B cell (primary cell): ENCODE measurements at regions not wholly inside any gene's neighbourhood (a gene's known extent, or its start where the extent isn't known, plus 50 kb on each side); places are given as distances from the start of the nearest gene placed in this dataset.

Experiments used
- ATAC-seq: fragments of 200-7000 bp; cut with Tn5 transposase; one replicate; pipeline ENCODE4 v1.10.0; 2021; ENCODE audit warnings: low read depth, mild to moderate bottlenecking, moderate number of reproducible peaks, moderate library complexity
- CTCF ChIA-PET: fragments of 350-600 bp; sonication (Branson Sonifier 250); formaldehyde crosslinking; loops from one replicate; lab custom pipeline; 2021; ENCODE audit warnings: antibody characterized with exemption, inconsistent platforms; lab: Charles Lee
- POLR2A ChIA-PET: fragments of 350-600 bp; sonication (Branson Sonifier 250); formaldehyde crosslinking; loops from one replicate; lab custom pipeline; 2021; ENCODE audit warnings: antibody characterized with exemption; lab: Charles Lee
- DNase-seq: peaks from one replicate; pipeline ENCODE4 v3.0.0; 2013
- H2AFZ ChIP-seq: 2 replicates; pipeline ENCODE4 v1.6.1; 2012; ENCODE audit warnings: mild to moderate bottlenecking, low read depth, low read length; ENCODE audit not compliant: insufficient read depth, poor library complexity, severe bottlenecking
- H3K27ac ChIP-seq, 2 donors: 1 replicate in 1 of 2; 2 replicates in 1 of 2; pipeline ENCODE4 v1.5.1; 2012 to 2013; ENCODE audit warnings: low read length in 2 of 2, mild to moderate bottlenecking in 2 of 2, moderate library complexity in 1 of 2
- H3K27me3 ChIP-seq, 4 experiments: fragments of 200-600 bp in 1 of 4; sonication (generic) in 1 of 4; replicated peaks in 1 of 4; 1 replicate in 2 of 4; 2 replicates in 2 of 4; pipeline versions ENCODE4 v1.6.1 to v1.7.0; 2013 to 2016; ENCODE audit warnings: low read length in 3 of 4, mild to moderate bottlenecking in 2 of 4, mixed read lengths in 1 of 4, moderate library complexity in 1 of 4; ENCODE audit not compliant: insufficient read depth in 4 of 4, control insufficient read depth in 3 of 4; ENCODE audit errors: control extremely low read depth in 1 of 4
- H3K36me3 ChIP-seq, 2 experiments: replicated peaks in 1 of 2; 1 replicate in 1 of 2; 2 replicates in 1 of 2; pipeline versions ENCODE4 v1.6.1 to v1.7.1; 2013; ENCODE audit warnings: low read length in 1 of 2; ENCODE audit not compliant: insufficient read depth in 2 of 2, control insufficient read depth in 1 of 2; ENCODE audit errors: control extremely low read depth in 1 of 2, extremely low read depth in 1 of 2
- H3K4me1 ChIP-seq, 2 donors: fragments of 200-600 bp in 1 of 2; sonication (generic) in 1 of 2; 1 replicate in 1 of 2; 2 replicates in 1 of 2; pipeline versions ENCODE4 v1.5.1 to v1.6.1; 2013 to 2017; ENCODE audit warnings: low read length in 2 of 2; ENCODE audit not compliant: control insufficient read depth in 2 of 2, insufficient read depth in 2 of 2
- H3K4me2 ChIP-seq: replicated peaks from 2 replicates; pipeline ENCODE3; 2012; ENCODE audit warnings: mild to moderate bottlenecking, low read depth, low read length; ENCODE audit not compliant: poor library complexity, severe bottlenecking
- H3K4me3 ChIP-seq, 5 experiments: fragments of 200-600 bp in 1 of 5; sonication (generic) in 1 of 5; 1 replicate in 3 of 5; 2 replicates in 2 of 5; pipeline versions ENCODE4 v1.5.1 to v1.7.0; 2011 to 2016; ENCODE audit warnings: low read length in 4 of 5, mild to moderate bottlenecking in 4 of 5, low read depth in 2 of 5, control low read depth in 1 of 5, moderate library complexity in 1 of 5; ENCODE audit not compliant: insufficient read depth in 1 of 5; ENCODE audit errors: control extremely low read depth in 1 of 5, extremely low read depth in 1 of 5
- H3K79me2 ChIP-seq: fragments of 200-600 bp; sonication (generic); one replicate; pipeline ENCODE4 v1.6.0; 2016; ENCODE audit warnings: low read length; ENCODE audit not compliant: control insufficient read depth, insufficient read depth
- H3K9ac ChIP-seq: fragments of 200-600 bp; sonication (generic); 2 replicates; pipeline ENCODE4 v1.6.1; 2017; ENCODE audit warnings: mild to moderate bottlenecking, low read length, moderate library complexity
- H3K9me3 ChIP-seq, 3 donors: one replicate each; pipeline versions ENCODE4 v1.6.1 to v1.7.1; 2013; ENCODE audit warnings: low read length in 2 of 3; ENCODE audit not compliant: control insufficient read depth in 2 of 3, insufficient read depth in 1 of 3; ENCODE audit errors: control extremely low read depth in 1 of 3
- H4K20me1 ChIP-seq: 2 replicates; pipeline ENCODE4 v1.6.0; 2012; ENCODE audit warnings: mild to moderate bottlenecking, low read length; ENCODE audit not compliant: insufficient read depth, control insufficient read depth, poor library complexity, severe bottlenecking
- H3K27ac Mint-ChIP-seq: one replicate; pipeline ENCODE4 v1.8.0; 2021; ENCODE audit warnings: mixed read lengths
- H3K27me3 Mint-ChIP-seq: one replicate; pipeline ENCODE4 v1.8.0; 2021; ENCODE audit warnings: mixed read lengths
- H3K4me1 Mint-ChIP-seq: one replicate; pipeline ENCODE4 v1.8.0; 2021; ENCODE audit warnings: mixed read lengths
- H3K4me3 Mint-ChIP-seq: one replicate; pipeline ENCODE4 v1.8.0; 2021; ENCODE audit warnings: mixed read lengths
- H3K9me3 Mint-ChIP-seq: one replicate; pipeline ENCODE4 v1.8.0; 2022; ENCODE audit warnings: mixed read lengths; ENCODE audit not compliant: insufficient read depth
- CTCF ChIP-seq: fragments of 200-600 bp; IDR thresholded peaks from one replicate; pipeline ENCODE4 v1.8.0; 2022; ENCODE audit warnings: antibody characterized with exemption, mild to moderate bottlenecking
- EZH2 ChIP-seq: IDR thresholded peaks from 2 replicates; pipeline ENCODE4 v1.6.1; 2012; ENCODE audit warnings: borderline replicate concordance, low read depth, mild to moderate bottlenecking, moderate library complexity, low read length; ENCODE audit not compliant: insufficient read depth, poor library complexity, severe bottlenecking
- WGBS: methylation state at CpG from one replicate; pipeline ENCODE4 v1.1.5; 2013; ENCODE audit warnings: missing lambda C conversion rate; ENCODE audit not compliant: insufficient coverage; 5-methylcytosine and 5-hydroxymethylcytosine counted together
- intact Hi-C: fragments of 100-400 bp; cut with micrococcal nuclease; formaldehyde crosslinking; loops from one replicate; pipeline ENCODE4 v1.10.0; 2022

GRCh38 chr4:83780053-83780733 is 244.3 kb downstream of the GPAT3 start:
- whole genome bisulfite sequencing = 91% methylated on average over 3 of the region's 4 CpGs
- Mint-ChIP-seq H3K4me1 (no peaks in the 10 kb centered on the region), H3K4me3 (no peak overlapping the region), H3K27me3 (peaks cover 5% of the 10 kb centered on the region), H3K9me3 (no peaks in the 10 kb centered on the region), H3K27ac (no peak overlapping the region)
- intact Hi-C loops = no loop called here
- Histone ChIP-seq H3K79me2 (no peaks in the 10 kb centered on the region), H4K20me1 (no peaks in the 10 kb centered on the region), H3K4me1 (no peaks in the 10 kb centered on the region), H3K27me3 (no peaks in the 10 kb centered on the region), H3K4me3 (no peak overlapping the region), H3K36me3 (no peaks in the 10 kb centered on the region), H2AFZ (no peak overlapping the region), H3K9ac (no peak overlapping the region), H3K27ac (no peak overlapping the region), H3K9me3 (no peaks in the 10 kb centered on the region), H3K4me2 (no peak overlapping the region)
- TF ChIP-seq CTCF (no peak), EZH2 (no peak)
- POLR2A ChIA-PET = no interaction called here
- CTCF ChIA-PET = no interaction called here
- no peak for DNase-seq
- ATAC-seq = no peak

- DNase-seq (no peak), ATAC-seq (no peak)
- peaks cover 5% of the 10 kb centered on the region for H3K27me3 Mint-ChIP-seq
- H3K36me3 ChIP-seq = no peaks in the 10 kb centered on the region
- no peak overlapping the region for H3K27ac Mint-ChIP-seq
- no peak overlapping the region for H3K4me3 Mint-ChIP-seq
- no peak overlapping the region for H2AFZ ChIP-seq
- TF ChIP-seq CTCF (no peak), EZH2 (no peak)
- H3K9ac ChIP-seq = no peak overlapping the region
- no peaks in the 10 kb centered on the region for H3K79me2 ChIP-seq
- H3K9me3 Mint-ChIP-seq = no peaks in the 10 kb centered on the region
- no peak overlapping the region for H3K4me2 ChIP-seq
- no peaks in the 10 kb centered on the region for H3K9me3 ChIP-seq
- H3K4me1 Mint-ChIP-seq = no peaks in the 10 kb centered on the region
- H3K27me3 ChIP-seq = peaks cover 0 to 2% (median 0%) of the 10 kb centered on the region in 4 experiments
- ChIA-PET POLR2A (no interaction called here), CTCF (no interaction called here)
- WGBS = 92% methylated on average over 12 of the region's 12 CpGs
- no peaks in the 10 kb centered on the region for H4K20me1 ChIP-seq
- no peak overlapping the region for H3K4me3 ChIP-seq
- H3K4me1 ChIP-seq = no peaks in the 10 kb centered on the region
- intact Hi-C loops = no loop called here
- H3K27ac ChIP-seq = no peak overlapping the region
Measured at GRCh38 chr4:83779103-83780052, 243.5 kb downstream of the GPAT3 start.
